ENCODE measurements at regions not wholly inside any gene's neighbourhood (a gene's known extent, or its start where the extent isn't known, plus 50 kb on each side); places are given as distances from the start of the nearest gene placed in this dataset.

- DNase-seq (ENCODE audit: low read depth in 2 of 3, low spot score in 2 of 3) = no peak
Observed at GRCh38 chr2:235165136-235165535, 213.3 kb downstream of the SH3BP4 start.

- no peak for DNase-seq (ENCODE audit: low read depth in 2 of 3, low spot score in 2 of 3)
Observed at GRCh38 chr2:235165631-235166030, 213.8 kb downstream of the SH3BP4 start.

- no peak for DNase-seq (ENCODE audit: low read depth in 2 of 3, low spot score in 2 of 3)
Observed at GRCh38 chr2:235168174-235168979, 216.6 kb downstream of the SH3BP4 start.

GRCh38 chr2:235170016-235170415, 218.2 kb downstream of the SH3BP4 start:
- no peak for DNase-seq (ENCODE audit: low read depth in 2 of 3, low spot score in 2 of 3)

- no peak for DNase-seq (ENCODE audit: low read depth in 2 of 3, low spot score in 2 of 3)
Observed at GRCh38 chr2:235170536-235171521, 219.0 kb downstream of the SH3BP4 start.

- no peak for DNase-seq (ENCODE audit: low read depth in 2 of 3, low spot score in 2 of 3)
Observed at GRCh38 chr2:235171550-235172031, 219.8 kb downstream of the SH3BP4 start.

GRCh38 chr2:235180642-235181041, 228.8 kb downstream of the SH3BP4 start:
- DNase-seq (ENCODE audit: low read depth in 2 of 3, low spot score in 2 of 3) = no peak

- no peak for DNase-seq (ENCODE audit: low read depth in 2 of 3, low spot score in 2 of 3)
Observed at GRCh38 chr2:235183786-235184185, 232.0 kb downstream of the SH3BP4 start.

- DNase-seq (ENCODE audit: low read depth in 2 of 3, low spot score in 2 of 3) = no peak
Observed at GRCh38 chr2:235187806-235188205, 236.0 kb downstream of the SH3BP4 start.

- no peak for DNase-seq (ENCODE audit: low read depth in 2 of 3, low spot score in 2 of 3)
Observed at GRCh38 chr2:235191486-235191885, 239.7 kb downstream of the SH3BP4 start.

GRCh38 chr2:235191978-235192377, 240.2 kb downstream of the SH3BP4 start:
- no peak for DNase-seq (ENCODE audit: low read depth in 2 of 3, low spot score in 2 of 3)

- no peak for DNase-seq (ENCODE audit: low read depth in 2 of 3, low spot score in 2 of 3)
Observed at GRCh38 chr2:235194351-235194750, 242.5 kb downstream of the SH3BP4 start.

GRCh38 chr2:235194836-235195235, 243.0 kb downstream of the SH3BP4 start:
- no peak for DNase-seq (ENCODE audit: low read depth in 2 of 3, low spot score in 2 of 3)

- no peak for DNase-seq (ENCODE audit: low read depth in 2 of 3, low spot score in 2 of 3)
Observed at GRCh38 chr2:235195921-235196320, 244.1 kb downstream of the SH3BP4 start.

GRCh38 chr2:235199128-235199527, 247.3 kb downstream of the SH3BP4 start:
- no peak for DNase-seq (ENCODE audit: low read depth in 2 of 3, low spot score in 2 of 3)

GRCh38 chr2:235200216-235200615, 248.4 kb downstream of the SH3BP4 start:
- DNase-seq (ENCODE audit: low read depth in 2 of 3, low spot score in 2 of 3) = no peak

- DNase-seq (ENCODE audit: low read depth in 2 of 3, low spot score in 2 of 3) = no peak
Observed at GRCh38 chr2:235201756-235202155, 249.9 kb downstream of the SH3BP4 start.

- no peak for DNase-seq (ENCODE audit: low read depth in 2 of 3, low spot score in 2 of 3)
Observed at GRCh38 chr2:235204948-235205347, 253.1 kb downstream of the SH3BP4 start.

- no peak for DNase-seq (ENCODE audit: low read depth in 2 of 3, low spot score in 2 of 3)
Observed at GRCh38 chr2:235206399-235206798, 254.6 kb downstream of the SH3BP4 start.

GRCh38 chr2:235206980-235207579, 255.3 kb downstream of the SH3BP4 start:
- no peak for DNase-seq (ENCODE audit: low read depth in 2 of 3, low spot score in 2 of 3)

GRCh38 chr2:235211056-235211455, 259.2 kb downstream of the SH3BP4 start:
- DNase-seq (ENCODE audit: low read depth in 2 of 3, low spot score in 2 of 3) = no peak
